ENCODE measurements at regions not wholly inside any gene's neighbourhood (a gene's known extent, or its start where the extent isn't known, plus 50 kb on each side); places are given as distances from the start of the nearest gene placed in this dataset.

GRCh38 chr6:63492476-63492875 lies 79.8 kb upstream of the LOC128125822 start:
- no TSS peak for BruUV-seq (replicated peaks)
- ATAC-seq: no peak
- intact Hi-C loops (cut with micrococcal nuclease): no loop called here
- Histone ChIP-seq H3K9ac (ENCODE audit: low read length) (no peak overlapping the region), H3K4me3 (replicated peaks in 1 of 2; ENCODE audit: low read depth in 1 of 2, low read length in 2 of 2) (no peak overlapping the region), H3K4me2 (ENCODE audit: low read length) (0 out of 2 replicates have a peak overlapping the region, but pooled peaks have one; percentile 55), H2AFZ (ENCODE audit: low read depth, low read length, poor library complexity, severe bottlenecking) (no peak overlapping the region), H3K9me3 (ENCODE audit: control insufficient read depth in 1 of 2, insufficient read depth in 1 of 2, low read depth in 1 of 2, low read length in 2 of 2) (no peaks in the 10 kb centered on the region), H3K27ac (ENCODE audit: low read depth, low read length) (no peak overlapping the region), H3K36me3 (ENCODE audit: control insufficient read depth in 1 of 2, insufficient read depth in 2 of 2, low read length in 2 of 2) (no peaks in the 10 kb centered on the region), H4K20me1 (ENCODE audit: insufficient read depth) (no peaks in the 10 kb centered on the region), H3K27me3 (ENCODE audit: insufficient read depth, low read length) (no peaks in the 10 kb centered on the region), H3K4me1 (ENCODE audit: control insufficient read depth in 1 of 2, insufficient read depth in 2 of 2, low read length in 2 of 2) (peaks cover 11 to 51% of the 10 kb centered on the region in 2 experiments), H3K9me2 (ENCODE audit: insufficient read depth) (no peaks in the 10 kb centered on the region), H3K79me2 (ENCODE audit: insufficient read depth, low read length) (no peaks in the 10 kb centered on the region)
- TF ChIP-seq ELF1 (IDR thresholded peaks at IDR 0.05; ENCODE audit: borderline replicate concordance, low read depth): no peak
- no peak for TF ChIP-seq POLR2A (IDR thresholded peaks at IDR 0.05; ENCODE audit: borderline replicate concordance, extremely low read depth, insufficient read depth, insufficient read length)
- TF ChIP-seq TCF7L2 (IDR thresholded peaks at IDR 0.05; ENCODE audit: borderline replicate concordance, extremely low read depth, insufficient read depth, insufficient read length): no peak
- no peak for TF ChIP-seq CEBPB (IDR thresholded peaks at IDR 0.05; ENCODE audit: low read depth)
- no peak for TF ChIP-seq SRF (IDR thresholded peaks at IDR 0.05; ENCODE audit: low read depth)
- no peak for TF ChIP-seq SP1 (IDR thresholded peaks at IDR 0.05; ENCODE audit: low read depth)
- no peak for TF ChIP-seq ZFX (IDR thresholded peaks at IDR 0.05)
- TF ChIP-seq YY1 (IDR thresholded peaks at IDR 0.05; ENCODE audit: extremely low read depth, insufficient replicate concordance, low read depth, low read length): no peak
- no peak for TF ChIP-seq JUND (IDR thresholded peaks at IDR 0.05)
- no peak for TF ChIP-seq ZNF274 (IDR thresholded peaks at IDR 0.05; ENCODE audit: low read depth, low read length)
- no peak for TF ChIP-seq ATF3 (IDR thresholded peaks at IDR 0.05)
- no peak for TF ChIP-seq POLR2AphosphoS5 (IDR thresholded peaks at IDR 0.05; ENCODE audit: low read depth, low read length)
- TF ChIP-seq REST (IDR thresholded peaks at IDR 0.05; ENCODE audit: low read depth): no peak
- TF ChIP-seq EZH2phosphoT487 (IDR thresholded peaks at IDR 0.05; ENCODE audit: borderline replicate concordance): no peak
- TF ChIP-seq EGR1 (IDR thresholded peaks at IDR 0.05; ENCODE audit: low read depth): no peak
- TF ChIP-seq, protein P1, sequence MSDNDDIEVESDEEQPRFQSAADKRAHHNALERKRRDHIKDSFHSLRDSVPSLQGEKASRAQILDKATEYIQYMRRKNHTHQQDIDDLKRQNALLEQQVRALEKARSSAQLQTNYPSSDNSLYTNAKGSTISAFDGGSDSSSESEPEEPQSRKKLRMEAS (IDR thresholded peaks at IDR 0.05): no peak
- DNase-seq (ENCODE audit: low read depth, low spot score): no peak
- ChIA-PET POLR2A (interaction anchor here (1.1 kb wide), 1 partner anchor 12 kb away, joined by 3 read pairs; no protein-coding TSS in a partner anchor), CTCF (interaction anchor here (0.6 kb wide), 1 partner anchor 334 kb away, joined by 3 read pairs; no protein-coding TSS in a partner anchor), RAD21 (ENCODE audit: low non-redundant PET in 1 of 2, low total read pairs in 2 of 2, uncharacterized antibody in 2 of 2, unreplicated experiment in 2 of 2) (no interaction called here)
